ENCODE measurements at regions not wholly inside any gene's neighbourhood (a gene's known extent, or its start where the extent isn't known, plus 50 kb on each side); places are given as distances from the start of the nearest gene placed in this dataset.

- intact Hi-C loops (cut with DNase I; ENCODE audit: low total_unique reads), result no loop called here
- no peaks in the 10 kb centered on the region for H3K9me3 ChIP-seq
- 40 to 77% (median 63%) methylated on average over 5 of the region's 5 CpGs for WGBS, 5 donors
- TF ChIP-seq CTCF (IDR thresholded peaks at IDR 0.05) (no peak), POLR2A (IDR thresholded peaks at IDR 0.05) (no peak)
- peaks cover 0 to 6% (median 0%) of the 10 kb centered on the region in 3 donors for H3K27me3 ChIP-seq
- H3K27ac ChIP-seq, result no peak overlapping the region
- no peak overlapping the region for H3K4me3 ChIP-seq
- H3K4me1 ChIP-seq, result no peaks in the 10 kb centered on the region
- H3K36me3 ChIP-seq, result no peaks in the 10 kb centered on the region
- peak in 1 of 2 donors; percentile 8 for DNase-seq
These were observed 103.4 kb downstream of the QRFPR start for GRCh38 chr4:121277194-121278105.

- Histone ChIP-seq H3K4me1 (no peaks in the 10 kb centered on the region), H3K36me3 (no peaks in the 10 kb centered on the region), H3K4me3 (no peak overlapping the region), H3K27ac (no peak overlapping the region), H3K27me3 (peaks cover 0 to 3% (median 0%) of the 10 kb centered on the region in 3 donors), H3K9me3 (no peaks in the 10 kb centered on the region)
- TF ChIP-seq POLR2AphosphoS5 (IDR thresholded peaks at IDR 0.05) (no peak), POLR2A (IDR thresholded peaks at IDR 0.05) (no peak), EP300 (IDR thresholded peaks at IDR 0.05) (no peak), CTCF (IDR thresholded peaks at IDR 0.05) (no peak)
- 77 to 85% (median 82%) methylated on average over 3 of the region's 3 CpGs for WGBS, 5 donors
- intact Hi-C loops (cut with DNase I; ENCODE audit: low total_unique reads), result no loop called here
- DNase-seq, result no peak
These were observed 107.6 kb downstream of the QRFPR start for GRCh38 chr4:121273191-121273590.

GRCh38 chr4:121272526-121272925 lies 108.3 kb downstream of the QRFPR start:
- 44 to 56% (median 50%) methylated on average over 2 of the region's 2 CpGs for WGBS, 5 donors
- Histone ChIP-seq H3K4me3 (no peak overlapping the region), H3K9me3 (no peaks in the 10 kb centered on the region), H3K36me3 (no peaks in the 10 kb centered on the region), H3K4me1 (no peaks in the 10 kb centered on the region), H3K27me3 (peaks cover 0 to 3% (median 0%) of the 10 kb centered on the region in 3 donors), H3K27ac (no peak overlapping the region)
- intact Hi-C loops (cut with DNase I; ENCODE audit: low total_unique reads), result no loop called here
- TF ChIP-seq POLR2A (IDR thresholded peaks at IDR 0.05) (no peak), POLR2AphosphoS5 (IDR thresholded peaks at IDR 0.05) (no peak), CTCF (IDR thresholded peaks at IDR 0.05) (no peak), EP300 (IDR thresholded peaks at IDR 0.05) (no peak)
- peak in 1 of 2 donors; percentile 3 for DNase-seq

- Histone ChIP-seq H3K4me1 (no peaks in the 10 kb centered on the region), H3K27ac (no peak overlapping the region), H3K36me3 (no peaks in the 10 kb centered on the region), H3K27me3 (peaks cover 0 to 3% (median 0%) of the 10 kb centered on the region in 3 donors), H3K9me3 (no peaks in the 10 kb centered on the region), H3K4me3 (no peak overlapping the region)
- DNase-seq, result no peak
- TF ChIP-seq POLR2A (IDR thresholded peaks at IDR 0.05) (no peak), POLR2AphosphoS5 (IDR thresholded peaks at IDR 0.05) (no peak), CTCF (IDR thresholded peaks at IDR 0.05) (no peak), EP300 (IDR thresholded peaks at IDR 0.05) (no peak)
- intact Hi-C loops (cut with DNase I; ENCODE audit: low total_unique reads), result no loop called here
These were observed 106.3 kb upstream of the TNIP3 start for GRCh38 chr4:121270389-121270788.

Measured in stomach (tissue), 8 donors.